ENCODE measurements at regions not wholly inside any gene's neighbourhood (a gene's known extent, or its start where the extent isn't known, plus 50 kb on each side); places are given as distances from the start of the nearest gene placed in this dataset.

GRCh38 chr4:111797455-111798163, 347.6 kb upstream of the FAM241A start:
- TF ChIP-seq CTCF (IDR thresholded peaks at IDR 0.05) (no peak), POLR2AphosphoS5 (IDR thresholded peaks at IDR 0.05; ENCODE audit: low read depth, low read length) (no peak), TCF7L2 (IDR thresholded peaks at IDR 0.05; ENCODE audit: low read depth, low read length) (no peak), REST (IDR thresholded peaks at IDR 0.05; ENCODE audit: insufficient read depth in 1 of 2, low read depth in 2 of 2, low read length in 1 of 2) (no peak)
